HepG2 (cell line): ENCODE measurements at regions not wholly inside any gene's neighbourhood (a gene's known extent, or its start where the extent isn't known, plus 50 kb on each side); places are given as distances from the start of the nearest gene placed in this dataset.
A peak's percentile ranks its signal among the peaks of the same experiment; 100 is the strongest.

Experiments
- ATAC-seq: fragments of 200-7000 bp; cut with Tn5 transposase; 3 replicates; pipeline ENCODE4 v1.9.1; 2020; ENCODE audit warnings: mild to moderate bottlenecking, moderate library complexity
- BruUV-seq: library from RNA; stranded (reverse); fragments of 400-500 nt; replicated peaks from 2 replicates; lab custom pipeline; 2021; lab: Mats Ljungman, UMichigan
- CTCF ChIA-PET: fragments of 300-600 bp; formaldehyde crosslinking; extraction: SDS; loops from one replicate; lab custom pipeline; 2021; ENCODE audit warnings: low total read pairs, inconsistent platforms, low intra/inter-chr PET ratio; lab: Yijun Ruan, JAX
- POLR2A ChIA-PET: fragments of 350-600 bp; sonication (Branson Sonifier 250); formaldehyde crosslinking; loops from one replicate; lab custom pipeline; 2020; ENCODE audit warnings: antibody characterized with exemption, inconsistent platforms; lab: Yijun Ruan, JAX
- DNase-seq: peaks from one replicate; pipeline ENCODE4 v3.0.0-alpha.2; 2015; ENCODE audit warnings: low spot score
- FAIRE-seq: peaks from 3 replicates; lab custom pipeline; 2011; peaks lifted over from hg19 to GRCh38; lab: Jason Lieb, UNC
- H2AFZ ChIP-seq: one replicate; pipeline ENCODE4 v1.6.1; 2011; ENCODE audit warnings: low read length, inconsistent platforms
- H3K27ac ChIP-seq: fragments of 300-600 bp; 3 replicates; pipeline ENCODE4 v1.8.0; 2011; ENCODE audit warnings: mixed run types, mild to moderate bottlenecking, mixed read lengths, low read length, inconsistent platforms; ENCODE audit not compliant: insufficient read depth; ENCODE audit errors: extremely low read length
- H3K27me3 ChIP-seq, 2 experiments: fragments of 200-600 bp in 1 of 2; 2 replicates in 1 of 2; 3 replicates in 1 of 2; pipeline versions ENCODE4 v1.6.0 to v1.8.0; 2011; ENCODE audit warnings: low read length in 2 of 2, mild to moderate bottlenecking in 2 of 2, moderate library complexity in 2 of 2, inconsistent platforms in 1 of 2; ENCODE audit not compliant: insufficient read depth in 2 of 2, control insufficient read depth in 1 of 2
- H3K36me3 ChIP-seq, 2 experiments: fragments of 200-600 bp in 1 of 2; replicated peaks in 1 of 2; 2 replicates in 1 of 2; 3 replicates in 1 of 2; pipeline versions ENCODE4 v1.5.1 to v1.8.0; 2011; ENCODE audit warnings: low read length in 2 of 2, inconsistent platforms in 1 of 2; ENCODE audit not compliant: insufficient read depth in 2 of 2, control insufficient read depth in 1 of 2
- H3K4me1 ChIP-seq: 2 replicates; pipeline ENCODE4 v1.5.1; 2012; ENCODE audit warnings: low read length, inconsistent platforms; ENCODE audit not compliant: insufficient read depth
- H3K4me2 ChIP-seq: 2 replicates; pipeline ENCODE4 v1.6.0; 2011; ENCODE audit warnings: low read depth, low read length, inconsistent platforms
- H3K4me3 ChIP-seq, 3 experiments: fragments of 200-600 bp in 1 of 3; sonication (generic), shearing (Covaris generic) in 1 of 3; replicated peaks in 1 of 3; 2 replicates each; pipeline ENCODE4 v1.5.1; 2011 to 2016; ENCODE audit warnings: low read length in 3 of 3, inconsistent platforms in 2 of 3, low read depth in 2 of 3, mild to moderate bottlenecking in 2 of 3, control low read depth in 1 of 3, mixed read lengths in 1 of 3; ENCODE audit not compliant: insufficient read depth in 1 of 3
- H3K79me2 ChIP-seq: one replicate; pipeline ENCODE4 v1.6.1; 2011; ENCODE audit warnings: low read length, inconsistent platforms; ENCODE audit not compliant: insufficient read depth
- H3K9ac ChIP-seq: 2 replicates; pipeline ENCODE4 v1.6.0; 2011; ENCODE audit warnings: mild to moderate bottlenecking, low read depth, low read length, inconsistent platforms; ENCODE audit not compliant: insufficient read depth
- H3K9me3 ChIP-seq: 2 replicates; pipeline ENCODE4 v1.5.1; 2012; ENCODE audit warnings: mild to moderate bottlenecking, low read length
- H4K20me1 ChIP-seq: 2 replicates; pipeline ENCODE4 v1.6.0; 2011; ENCODE audit warnings: inconsistent platforms, mild to moderate bottlenecking, low read length, moderate library complexity; ENCODE audit not compliant: insufficient read depth
- DRAP1 ChIP-seq: IDR thresholded peaks from 2 replicates; pipeline ENCODE4 v1.6.1; 2016; ENCODE audit warnings: missing genetic modification reagents, missing compliant biosample characterization
- HNRNPH1 ChIP-seq: fragments of 200-400 bp; formaldehyde crosslinking; optimal IDR thresholded peaks from 2 replicates; pipeline ENCODE3; 2017; ENCODE audit warnings: mild to moderate bottlenecking, low read depth, low read length
- NFKB2 ChIP-seq: sonication (generic); formaldehyde crosslinking; IDR thresholded peaks from 2 replicates; pipeline ENCODE4 v1.4.0; 2020; ENCODE audit warnings: missing genetic modification reagents, borderline replicate concordance
- PBX2 ChIP-seq: IDR thresholded peaks from 2 replicates; pipeline ENCODE4 v1.6.1; 2016; ENCODE audit warnings: control low read depth
- RBAK ChIP-seq: sonication (generic); formaldehyde crosslinking; IDR thresholded peaks from 2 replicates; pipeline ENCODE4 v1.5.1; 2020; ENCODE audit warnings: mild to moderate bottlenecking, missing genetic modification reagents
- RELA ChIP-seq: sonication (generic); formaldehyde crosslinking; IDR thresholded peaks from 2 replicates; pipeline ENCODE4 v1.4.0; 2020; ENCODE audit warnings: missing genetic modification reagents
- SCMH1 ChIP-seq: sonication (generic); formaldehyde crosslinking; IDR thresholded peaks from 2 replicates; pipeline ENCODE4 v1.9.0; 2021; ENCODE audit warnings: missing genetic modification reagents, mild to moderate bottlenecking, borderline replicate concordance
- TFDP2 ChIP-seq: sonication (generic); formaldehyde crosslinking; IDR thresholded peaks from 2 replicates; pipeline ENCODE4 v1.4.0; 2020; ENCODE audit warnings: missing genetic modification reagents
- THYN1 ChIP-seq: sonication (generic); formaldehyde crosslinking; IDR thresholded peaks from 2 replicates; pipeline ENCODE4 v1.8.1; 2023; ENCODE audit warnings: low read depth, mild to moderate bottlenecking, moderate library complexity, missing genetic modification reagents, borderline replicate concordance
- ZNF121 ChIP-seq: sonication (generic); formaldehyde crosslinking; IDR thresholded peaks from 2 replicates; pipeline ENCODE4 v1.5.0; 2020; ENCODE audit warnings: mild to moderate bottlenecking, missing genetic modification reagents
- ZNF350 ChIP-seq: sonication (generic); formaldehyde crosslinking; IDR thresholded peaks from 2 replicates; pipeline ENCODE4 v1.4.0; 2020; ENCODE audit warnings: mild to moderate bottlenecking, low read depth, missing genetic modification reagents, borderline replicate concordance
- ZNF512 ChIP-seq: sonication (generic); formaldehyde crosslinking; IDR thresholded peaks from 2 replicates; pipeline ENCODE4 v1.4.0; 2020; ENCODE audit warnings: mild to moderate bottlenecking, missing genetic modification reagents
- WGBS: methylation state at CpG from one replicate; pipeline ENCODE4 v1.1.6; 2017; ENCODE audit warnings: low lambda C conversion rate; 5-methylcytosine and 5-hydroxymethylcytosine counted together
- in situ Hi-C: cut with HindIII; loops from 2 replicates; pipeline ENCODE4 v1.10.0; 2017; ENCODE audit warnings: low pct_unique_long_range_greater_than_20kb; ENCODE audit not compliant: extremely low pct_ligation_motif_present
- intact Hi-C: fragments of 100-400 bp; cut with micrococcal nuclease; formaldehyde crosslinking; loops from one replicate; pipeline ENCODE4 v1.10.0; 2022; ENCODE audit not compliant: unreplicated experiment

GRCh38 chr14:76954394-76955190, 73.9 kb downstream of the IRF2BPL start:
- H3K27me3 ChIP-seq, result no peaks in the 10 kb centered on the region
- H3K36me3 ChIP-seq, result no peaks in the 10 kb centered on the region
- no peak overlapping the region for H3K4me3 ChIP-seq
- WGBS, result 99% methylated on average over 4 of the region's 5 CpGs
- ATAC-seq, result no peak
- no peak for DNase-seq
- TF ChIP-seq ZNF121 (CRISPR knock-in tag), result peak; percentile 54
- no peak for TF ChIP-seq RELA
- intact Hi-C loops (no loop called here), in situ Hi-C loops (no loop called here)
- no peak for FAIRE-seq
- 0 out of 2 replicates have a peak overlapping the region, but pooled peaks have one; percentile 4 for H3K9ac ChIP-seq
- ChIA-PET CTCF (no interaction called here), POLR2A (interaction anchor here (1.7 to 2.9 kb wide), 6 partner anchors 7 to 86 kb away, joined by 4 to 31 read pairs (median 10); partner anchors contain the start of gene IRF2BPL)
- BruUV-seq, result no TSS peak
- peaks cover 89% of the 10 kb centered on the region for H3K4me1 ChIP-seq
- H3K4me2 ChIP-seq, result peak overlapping the region; percentile 86
- H3K27ac ChIP-seq, result no peak overlapping the region
- no peaks in the 10 kb centered on the region for H4K20me1 ChIP-seq
- no peaks in the 10 kb centered on the region for H3K9me3 ChIP-seq
- H3K79me2 ChIP-seq, result no peaks in the 10 kb centered on the region
- no peak overlapping the region for H2AFZ ChIP-seq

- intact Hi-C loops (no loop called here), in situ Hi-C loops (no loop called here)
- WGBS, result 21% methylated on average over 4 of the region's 10 CpGs
- H3K4me2 ChIP-seq, result peak overlapping the region; percentile 86
- POLR2A ChIA-PET, result interaction anchor here (0.8 to 2.9 kb wide), 12 partner anchors 8 to 92 kb away, joined by 3 to 31 read pairs (median 5); partner anchors contain the start of gene IRF2BPL
- H3K27me3 ChIP-seq, result no peaks in the 10 kb centered on the region
- peak overlapping the region; percentile 86 for H3K9ac ChIP-seq
- CTCF ChIA-PET, result no interaction called here
- H3K4me3 ChIP-seq, result peak overlapping the region; percentile 62 to 73 (median 66); a peak in 5 of 6 replicates
- no peaks in the 10 kb centered on the region for H3K79me2 ChIP-seq
- H3K27ac ChIP-seq, result peak overlapping the region; percentile 59
- H2AFZ ChIP-seq, result peak overlapping the region; percentile 76
- no peaks in the 10 kb centered on the region for H3K9me3 ChIP-seq
- no peak for FAIRE-seq
- BruUV-seq, result no TSS peak
- peak; percentile 25 for ATAC-seq
- no peaks in the 10 kb centered on the region for H3K36me3 ChIP-seq
- DNase-seq, result peak; percentile 45
- peaks cover 84% of the 10 kb centered on the region for H3K4me1 ChIP-seq
- H4K20me1 ChIP-seq, result no peaks in the 10 kb centered on the region
- TF ChIP-seq THYN1 (CRISPR knock-in tag), result no peak
- TF ChIP-seq TFDP2 (CRISPR knock-in tag), result no peak
- no peak for TF ChIP-seq RBAK (CRISPR knock-in tag)
- 0 out of 2 replicates have a peak, but pooled peaks have one; percentile 12 for TF ChIP-seq DRAP1
- TF ChIP-seq PBX2 (CRISPR knock-in tag), result no peak
- no peak for TF ChIP-seq ZNF512 (CRISPR knock-in tag)
- TF ChIP-seq NFKB2, result no peak
- TF ChIP-seq HNRNPH1, result no peak
- no peak for TF ChIP-seq ZNF350 (CRISPR knock-in tag)
- TF ChIP-seq SCMH1 (CRISPR knock-in tag), result no peak
Measured at GRCh38 chr14:76953311-76953945, 75.1 kb downstream of the IRF2BPL start.
